Calu3 (cell line): ENCODE measurements at regions not wholly inside any gene's neighbourhood (a gene's known extent, or its start where the extent isn't known, plus 50 kb on each side); places are given as distances from the start of the nearest gene placed in this dataset.

Experiments used
- BruUV-seq: library from RNA; stranded (reverse); fragments of 400-500 nt; replicated peaks from 2 replicates; lab custom pipeline; 2021; lab: Mats Ljungman, UMichigan
- CTCF ChIA-PET: fragments of 300-600 bp; sonication (Branson Sonifier 250); formaldehyde crosslinking; loops from one replicate; lab custom pipeline; 2022; ENCODE audit warnings: antibody characterized with exemption; lab: Charles Lee
- DNase-seq: peaks from one replicate; pipeline ENCODE4 v3.0.0; 2022
- H3K27ac Mint-ChIP-seq: one replicate; pipeline ENCODE4 v1.8.0; 2022; ENCODE audit warnings: mixed read lengths; ENCODE audit not compliant: unreplicated experiment
- H3K27me3 Mint-ChIP-seq: one replicate; pipeline ENCODE4 v1.8.0; 2022; ENCODE audit warnings: mixed read lengths; ENCODE audit not compliant: unreplicated experiment
- H3K36me3 Mint-ChIP-seq: one replicate; pipeline ENCODE4 v1.8.0; 2022; ENCODE audit warnings: mild to moderate bottlenecking, moderate library complexity, mixed read lengths; ENCODE audit not compliant: insufficient read depth, unreplicated experiment
- H3K4me1 Mint-ChIP-seq: one replicate; pipeline ENCODE4 v1.8.0; 2022; ENCODE audit warnings: mild to moderate bottlenecking, low read depth, mixed read lengths; ENCODE audit not compliant: unreplicated experiment
- H3K4me3 Mint-ChIP-seq: one replicate; pipeline ENCODE4 v1.8.0; 2022; ENCODE audit warnings: mild to moderate bottlenecking, low read depth, moderate library complexity, mixed read lengths; ENCODE audit not compliant: unreplicated experiment
- H3K9me3 Mint-ChIP-seq: one replicate; pipeline ENCODE4 v1.8.0; 2022; ENCODE audit warnings: low read depth, mixed read lengths; ENCODE audit not compliant: unreplicated experiment
- CTCF ChIP-seq: fragments of 200-600 bp; IDR thresholded peaks from one replicate; pipeline ENCODE4 v1.8.0; 2022; ENCODE audit warnings: antibody characterized with exemption; ENCODE audit not compliant: unreplicated experiment
- intact Hi-C: fragments of 100-400 bp; cut with micrococcal nuclease; formaldehyde crosslinking; loops from one replicate; pipeline ENCODE4 v1.10.0; 2022; ENCODE audit not compliant: unreplicated experiment

- intact Hi-C loops, result no loop called here
- H3K27ac Mint-ChIP-seq, result no peak overlapping the region
- BruUV-seq, result no TSS peak
Measured at GRCh38 chr1:105004515-105004914, 1254.8 kb downstream of the AMY1C start.

GRCh38 chr1:105005594-105006195 lies 1256.0 kb downstream of the AMY1C start:
- no peaks in the 10 kb centered on the region for H3K36me3 Mint-ChIP-seq
- H3K9me3 Mint-ChIP-seq, result no peaks in the 10 kb centered on the region
- H3K27ac Mint-ChIP-seq, result no peak overlapping the region
- intact Hi-C loops, result no loop called here
- CTCF ChIA-PET, result no interaction called here
- no TSS peak for BruUV-seq
- no peaks in the 10 kb centered on the region for H3K4me1 Mint-ChIP-seq
- no peaks in the 10 kb centered on the region for H3K27me3 Mint-ChIP-seq
- H3K4me3 Mint-ChIP-seq, result no peak overlapping the region
- TF ChIP-seq CTCF, result no peak
- no peak for DNase-seq

More at GRCh38 chr1:105004515-105004914, 1254.8 kb downstream of the AMY1C start:
- H3K27me3 Mint-ChIP-seq, result no peaks in the 10 kb centered on the region
- TF ChIP-seq CTCF, result no peak
- no peaks in the 10 kb centered on the region for H3K9me3 Mint-ChIP-seq
- no peak for DNase-seq
- no peak overlapping the region for H3K4me3 Mint-ChIP-seq
- CTCF ChIA-PET, result no interaction called here
- no peaks in the 10 kb centered on the region for H3K4me1 Mint-ChIP-seq
- H3K36me3 Mint-ChIP-seq, result no peaks in the 10 kb centered on the region

- Mint-ChIP-seq H3K9me3 (peaks cover 10% of the 10 kb centered on the region), H3K4me1 (no peaks in the 10 kb centered on the region), H3K36me3 (no peaks in the 10 kb centered on the region), H3K27ac (no peak overlapping the region), H3K27me3 (no peaks in the 10 kb centered on the region), H3K4me3 (no peak overlapping the region)
- no peak for TF ChIP-seq CTCF
- CTCF ChIA-PET, result no interaction called here
- BruUV-seq, result no TSS peak
- no peak for DNase-seq
- intact Hi-C loops, result no loop called here
Measured at GRCh38 chr1:105017587-105017986, 1267.9 kb downstream of the AMY1C start.

- no peak for TF ChIP-seq CTCF
Measured at GRCh38 chr1:105023719-105024118, 1274.0 kb downstream of the AMY1C start.

More at GRCh38 chr1:105023719-105024118, 1274.0 kb downstream of the AMY1C start:
- Mint-ChIP-seq H3K27ac (no peak overlapping the region), H3K4me1 (no peaks in the 10 kb centered on the region), H3K36me3 (no peaks in the 10 kb centered on the region), H3K27me3 (no peaks in the 10 kb centered on the region), H3K9me3 (peaks cover 11% of the 10 kb centered on the region), H3K4me3 (no peak overlapping the region)
- intact Hi-C loops, result loop anchor here (10.0 kb wide), 2 partner anchors 239 to 379 kb away; no protein-coding TSS in a partner anchor
- CTCF ChIA-PET, result no interaction called here
- no peak for DNase-seq
- no TSS peak for BruUV-seq
